22Rv1 (cell line): ENCODE measurements at regions not wholly inside any gene's neighbourhood (a gene's known extent, or its start where the extent isn't known, plus 50 kb on each side); places are given as distances from the start of the nearest gene placed in this dataset.

Experiments
- CTCF ChIP-seq: fragments of 450-650 bp; IDR thresholded peaks from 2 replicates; pipeline ENCODE4 v1.5.1; 2017; ENCODE audit warnings: mild to moderate bottlenecking
- ZFX ChIP-seq: fragments of 450-650 bp; IDR thresholded peaks from 2 replicates; pipeline ENCODE4 v1.6.1; 2017; ENCODE audit warnings: antibody characterized with exemption, borderline replicate concordance

GRCh38 chr6:55675941-55676340 lies 96.9 kb upstream of the HMGCLL1 start:
- TF ChIP-seq CTCF (no peak), ZFX (no peak)
